Keratinocyte (primary cell): ENCODE measurements at regions not wholly inside any gene's neighbourhood (a gene's known extent, or its start where the extent isn't known, plus 50 kb on each side); places are given as distances from the start of the nearest gene placed in this dataset.

Source experiments
- EZH2 ChIP-seq: IDR thresholded peaks from one replicate; pipeline ENCODE4 v1.6.1; 2012; ENCODE audit warnings: inconsistent platforms, mild to moderate bottlenecking, low read length, moderate library complexity
- TF ChIP-seq, protein P1 (sequence below), 3 experiments: IDR thresholded peaks in 1 of 3; conservative IDR thresholded peaks in 1 of 3; optimal IDR thresholded peaks in 1 of 3; 2 replicates in 2 of 3; 3 replicates in 1 of 3; pipeline versions ENCODE3 to v1.5.1; 2011; ENCODE audit warnings: low read length in 3 of 3, mild to moderate bottlenecking in 3 of 3, moderate library complexity in 2 of 3, control low read depth in 1 of 3, inconsistent platforms in 1 of 3; ENCODE audit not compliant: insufficient read depth in 2 of 3; ENCODE audit errors: extremely low read depth in 1 of 3

DNA sequence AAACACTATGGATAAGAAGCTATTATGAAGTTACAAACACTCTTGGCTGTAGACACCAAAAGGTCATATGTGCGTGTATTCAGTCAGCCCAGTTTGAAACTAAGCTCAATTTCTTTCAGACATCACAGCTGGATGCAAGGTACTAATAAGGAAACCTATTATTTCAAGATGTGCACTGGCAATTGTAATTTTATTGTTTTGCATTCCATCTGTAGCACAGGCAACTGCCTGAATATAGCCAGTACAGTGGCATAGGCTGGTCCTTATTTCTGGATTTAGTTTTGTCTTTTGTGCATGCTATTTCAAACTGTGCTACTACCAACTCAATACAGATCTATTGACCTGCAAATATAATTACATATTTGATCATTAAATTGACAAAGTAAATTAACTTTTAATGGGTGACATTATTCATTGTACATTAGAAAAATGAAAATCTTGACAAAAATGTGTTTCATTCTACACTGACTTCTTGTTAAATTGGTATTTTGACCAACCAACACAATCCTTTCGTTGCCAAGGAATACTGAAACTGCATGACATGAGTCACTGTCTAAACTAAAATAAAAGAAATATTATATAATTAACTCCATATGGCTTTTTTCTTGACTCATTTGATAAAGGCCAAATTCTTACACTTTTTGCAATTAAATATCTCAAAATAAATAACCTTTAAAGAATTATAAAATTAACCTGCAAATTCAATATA, 594.3 kb upstream of the ADGRL3 start:
- TF ChIP-seq, protein P1, sequence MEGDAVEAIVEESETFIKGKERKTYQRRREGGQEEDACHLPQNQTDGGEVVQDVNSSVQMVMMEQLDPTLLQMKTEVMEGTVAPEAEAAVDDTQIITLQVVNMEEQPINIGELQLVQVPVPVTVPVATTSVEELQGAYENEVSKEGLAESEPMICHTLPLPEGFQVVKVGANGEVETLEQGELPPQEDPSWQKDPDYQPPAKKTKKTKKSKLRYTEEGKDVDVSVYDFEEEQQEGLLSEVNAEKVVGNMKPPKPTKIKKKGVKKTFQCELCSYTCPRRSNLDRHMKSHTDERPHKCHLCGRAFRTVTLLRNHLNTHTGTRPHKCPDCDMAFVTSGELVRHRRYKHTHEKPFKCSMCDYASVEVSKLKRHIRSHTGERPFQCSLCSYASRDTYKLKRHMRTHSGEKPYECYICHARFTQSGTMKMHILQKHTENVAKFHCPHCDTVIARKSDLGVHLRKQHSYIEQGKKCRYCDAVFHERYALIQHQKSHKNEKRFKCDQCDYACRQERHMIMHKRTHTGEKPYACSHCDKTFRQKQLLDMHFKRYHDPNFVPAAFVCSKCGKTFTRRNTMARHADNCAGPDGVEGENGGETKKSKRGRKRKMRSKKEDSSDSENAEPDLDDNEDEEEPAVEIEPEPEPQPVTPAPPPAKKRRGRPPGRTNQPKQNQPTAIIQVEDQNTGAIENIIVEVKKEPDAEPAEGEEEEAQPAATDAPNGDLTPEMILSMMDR (optimal IDR thresholded peaks at IDR 0.05 in 1 of 3, IDR thresholded peaks at IDR 0.05 in 1 of 3, conservative IDR thresholded peaks at IDR 0.05 in 1 of 3; ENCODE audit: extremely low read depth in 1 of 3, insufficient read depth in 2 of 3, low read length in 3 of 3): no peak
- TF ChIP-seq EZH2: no peak
